Upper lobe of left lung (tissue), 4 donors: ENCODE measurements at regions not wholly inside any gene's neighbourhood (a gene's known extent, or its start where the extent isn't known, plus 50 kb on each side); places are given as distances from the start of the nearest gene placed in this dataset.

ENCODE experiments used
- POLR2A ChIP-seq, 4 donors: fragments of 450-650 bp; IDR thresholded peaks; one replicate each; pipeline ENCODE4 v1.5.1; 2016 to 2017; ENCODE audit warnings: antibody characterized with exemption in 4 of 4, mild to moderate bottlenecking in 2 of 4
- POLR2AphosphoS5 ChIP-seq, 2 donors: sonication (generic); formaldehyde crosslinking; IDR thresholded peaks; one replicate each; pipeline ENCODE4 v1.5.1; 2017; ENCODE audit warnings: antibody characterized with exemption in 2 of 2
- TF ChIP-seq, protein P1 (sequence below), 6 experiments: fragments of 450-650 bp in 4 of 6; fragments of 200-600 bp in 2 of 6; sonication (generic) in 2 of 6; IDR thresholded peaks; one replicate each; pipeline ENCODE4 v1.5.1; 2016 to 2019; ENCODE audit warnings: antibody characterized with exemption in 6 of 6

DNA sequence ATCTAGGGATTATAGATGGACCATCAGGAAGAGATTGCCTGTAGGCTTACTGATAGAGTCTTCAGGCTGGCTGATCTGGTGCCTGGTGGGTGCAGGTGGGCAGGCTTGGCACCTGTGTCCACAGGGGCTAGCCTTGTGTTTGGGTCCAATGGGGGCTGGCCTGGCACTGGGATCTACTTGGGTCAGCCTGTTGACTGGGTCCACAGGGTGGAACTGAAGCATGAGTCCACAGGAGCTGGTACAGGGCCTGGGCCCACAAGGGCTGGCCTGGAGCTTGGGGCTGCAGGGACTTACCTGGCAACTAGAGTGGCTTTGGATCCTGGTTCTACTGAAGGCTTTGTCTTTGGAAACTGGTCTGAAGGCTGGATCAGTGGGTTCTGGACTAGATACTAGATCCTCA, 1217.7 kb downstream of the CDH11 start:
- TF ChIP-seq POLR2AphosphoS5 (IDR thresholded peaks at IDR 0.05) (no peak), POLR2A (IDR thresholded peaks at IDR 0.05) (no peak)
- TF ChIP-seq, protein P1, sequence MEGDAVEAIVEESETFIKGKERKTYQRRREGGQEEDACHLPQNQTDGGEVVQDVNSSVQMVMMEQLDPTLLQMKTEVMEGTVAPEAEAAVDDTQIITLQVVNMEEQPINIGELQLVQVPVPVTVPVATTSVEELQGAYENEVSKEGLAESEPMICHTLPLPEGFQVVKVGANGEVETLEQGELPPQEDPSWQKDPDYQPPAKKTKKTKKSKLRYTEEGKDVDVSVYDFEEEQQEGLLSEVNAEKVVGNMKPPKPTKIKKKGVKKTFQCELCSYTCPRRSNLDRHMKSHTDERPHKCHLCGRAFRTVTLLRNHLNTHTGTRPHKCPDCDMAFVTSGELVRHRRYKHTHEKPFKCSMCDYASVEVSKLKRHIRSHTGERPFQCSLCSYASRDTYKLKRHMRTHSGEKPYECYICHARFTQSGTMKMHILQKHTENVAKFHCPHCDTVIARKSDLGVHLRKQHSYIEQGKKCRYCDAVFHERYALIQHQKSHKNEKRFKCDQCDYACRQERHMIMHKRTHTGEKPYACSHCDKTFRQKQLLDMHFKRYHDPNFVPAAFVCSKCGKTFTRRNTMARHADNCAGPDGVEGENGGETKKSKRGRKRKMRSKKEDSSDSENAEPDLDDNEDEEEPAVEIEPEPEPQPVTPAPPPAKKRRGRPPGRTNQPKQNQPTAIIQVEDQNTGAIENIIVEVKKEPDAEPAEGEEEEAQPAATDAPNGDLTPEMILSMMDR (IDR thresholded peaks at IDR 0.05), result no peak
